Gastrocnemius medialis (tissue), 4 donors: ENCODE measurements at regions not wholly inside any gene's neighbourhood (a gene's known extent, or its start where the extent isn't known, plus 50 kb on each side); places are given as distances from the start of the nearest gene placed in this dataset.

Experiments used
- ATAC-seq, 2 donors: fragments of 150-250 bp; one replicate each; pipeline ENCODE4 v1.9.1; 2016
- DNase-seq, 2 donors: peaks; one replicate each; pipeline ENCODE4 v3.0.0-alpha.2; 2019
- H3K27ac ChIP-seq, 4 donors: fragments of 200-600 bp; sonication (generic); 1 replicate in 1 of 4; 2 replicates in 3 of 4; pipeline ENCODE4 v1.5.1; 2016 to 2018; ENCODE audit warnings: mild to moderate bottlenecking in 2 of 4, moderate library complexity in 1 of 4
- H3K27me3 ChIP-seq, 3 donors: fragments of 200-600 bp; sonication (generic) in 2 of 3; 1 replicate in 1 of 3; 2 replicates in 2 of 3; pipeline versions ENCODE4 v1.5.1 to v1.6.0; 2016 to 2019; ENCODE audit warnings: mild to moderate bottlenecking in 1 of 3, moderate library complexity in 1 of 3
- H3K36me3 ChIP-seq, 2 donors: fragments of 200-600 bp; sonication (generic) in 1 of 2; one replicate each; pipeline ENCODE4 v1.5.1; 2017 to 2018
- H3K4me1 ChIP-seq, 2 donors: fragments of 200-600 bp; sonication (generic) in 1 of 2; one replicate each; pipeline ENCODE4 v1.5.1; 2016 to 2017; ENCODE audit warnings: mild to moderate bottlenecking in 2 of 2
- H3K4me3 ChIP-seq, 4 donors: fragments of 200-600 bp; sonication (generic) in 3 of 4; 1 replicate in 1 of 4; 2 replicates in 3 of 4; pipeline ENCODE4 v1.5.1; 2016 to 2019; ENCODE audit warnings: mild to moderate bottlenecking in 2 of 4
- H3K9me3 ChIP-seq, 3 donors: fragments of 200-600 bp; sonication (generic) in 2 of 3; 1 replicate in 1 of 3; 2 replicates in 2 of 3; pipeline ENCODE4 v1.5.1; 2016 to 2019
- CTCF ChIP-seq, 5 experiments: fragments of 450-650 bp in 3 of 5; fragments of 200-600 bp in 2 of 5; sonication (generic) in 2 of 5; IDR thresholded peaks in 4 of 5; conservative IDR thresholded peaks in 1 of 5; 1 replicate in 4 of 5; 2 replicates in 1 of 5; pipeline ENCODE4 v1.5.1; 2016 to 2019; ENCODE audit warnings: antibody characterized with exemption in 5 of 5, mild to moderate bottlenecking in 3 of 5, moderate library complexity in 3 of 5
- POLR2A ChIP-seq, 2 donors: fragments of 450-650 bp; IDR thresholded peaks; one replicate each; pipeline ENCODE4 v1.6.1; 2017; ENCODE audit warnings: antibody characterized with exemption in 2 of 2, mild to moderate bottlenecking in 2 of 2, moderate library complexity in 2 of 2
- in situ Hi-C, 4 donors: fragments of 200-750 bp; cut with MboI; loops; one replicate each; pipeline versions ENCODE4 v1.15.0 to v1.8.0; 2017; ENCODE audit warnings: low sequenced_read_pairs in 4 of 4
- intact Hi-C: fragments of 100-400 bp; cut with DNase I; formaldehyde crosslinking; loops from one replicate; pipeline ENCODE4 v1.15.1; 2023; ENCODE audit warnings: low total_unique reads

- ATAC-seq: no peak
- Histone ChIP-seq H3K4me3 (no peak overlapping the region), H3K27ac (no peak overlapping the region), H3K4me1 (no peaks in the 10 kb centered on the region), H3K9me3 (no peaks in the 10 kb centered on the region), H3K36me3 (no peaks in the 10 kb centered on the region), H3K27me3 (no peaks in the 10 kb centered on the region)
- intact Hi-C loops: no loop called here
- in situ Hi-C loops: no loop called here
- no peak for TF ChIP-seq CTCF (IDR thresholded peaks at IDR 0.05 in 4 of 5, conservative IDR thresholded peaks at IDR 0.05 in 1 of 5)
- no peak for TF ChIP-seq POLR2A (IDR thresholded peaks at IDR 0.05)
- no peak for DNase-seq
Observed at GRCh38 chr3:104546301-104546700, 820.4 kb upstream of the ALCAM start.

GRCh38 chr3:104547031-104547430 lies 819.7 kb upstream of the ALCAM start:
- no peaks in the 10 kb centered on the region for H3K4me1 ChIP-seq
- DNase-seq (no peak), ATAC-seq (no peak)
- no peak overlapping the region for H3K27ac ChIP-seq
- TF ChIP-seq CTCF (IDR thresholded peaks at IDR 0.05 in 4 of 5, conservative IDR thresholded peaks at IDR 0.05 in 1 of 5) (no peak), POLR2A (IDR thresholded peaks at IDR 0.05) (no peak)
- H3K36me3 ChIP-seq: no peaks in the 10 kb centered on the region
- intact Hi-C loops: no loop called here
- in situ Hi-C loops: no loop called here
- no peaks in the 10 kb centered on the region for H3K9me3 ChIP-seq
- no peak overlapping the region for H3K4me3 ChIP-seq
- H3K27me3 ChIP-seq: no peaks in the 10 kb centered on the region

- no peak overlapping the region for H3K27ac ChIP-seq
- H3K27me3 ChIP-seq: no peaks in the 10 kb centered on the region
- H3K4me3 ChIP-seq: no peak overlapping the region
- H3K4me1 ChIP-seq: no peaks in the 10 kb centered on the region
- H3K36me3 ChIP-seq: no peaks in the 10 kb centered on the region
- TF ChIP-seq CTCF (IDR thresholded peaks at IDR 0.05 in 4 of 5, conservative IDR thresholded peaks at IDR 0.05 in 1 of 5) (no peak), POLR2A (IDR thresholded peaks at IDR 0.05) (no peak)
- intact Hi-C loops: no loop called here
- in situ Hi-C loops: no loop called here
- DNase-seq (no peak), ATAC-seq (no peak)
- no peaks in the 10 kb centered on the region for H3K9me3 ChIP-seq
Observed at GRCh38 chr3:104548401-104548800, 818.3 kb upstream of the ALCAM start.

- intact Hi-C loops: no loop called here
- ATAC-seq: no peak
Observed at GRCh38 chr3:104549099-104549714, 817.5 kb upstream of the ALCAM start.

More at GRCh38 chr3:104549099-104549714, 817.5 kb upstream of the ALCAM start:
- no peak for DNase-seq
- TF ChIP-seq CTCF (IDR thresholded peaks at IDR 0.05 in 4 of 5, conservative IDR thresholded peaks at IDR 0.05 in 1 of 5): no peak
- TF ChIP-seq POLR2A (IDR thresholded peaks at IDR 0.05): no peak
- no peak overlapping the region for H3K27ac ChIP-seq
- in situ Hi-C loops: no loop called here
- no peaks in the 10 kb centered on the region for H3K4me1 ChIP-seq
- H3K36me3 ChIP-seq: no peaks in the 10 kb centered on the region
- no peaks in the 10 kb centered on the region for H3K27me3 ChIP-seq
- H3K9me3 ChIP-seq: no peaks in the 10 kb centered on the region
- H3K4me3 ChIP-seq: no peak overlapping the region
